B cell (primary cell): ENCODE measurements at regions not wholly inside any gene's neighbourhood (a gene's known extent, or its start where the extent isn't known, plus 50 kb on each side); places are given as distances from the start of the nearest gene placed in this dataset.

Source experiments
- ATAC-seq: fragments of 200-7000 bp; cut with Tn5 transposase; one replicate; pipeline ENCODE4 v1.10.0; 2021; ENCODE audit warnings: low read depth, mild to moderate bottlenecking, moderate number of reproducible peaks, moderate library complexity
- CTCF ChIA-PET: fragments of 350-600 bp; sonication (Branson Sonifier 250); formaldehyde crosslinking; loops from one replicate; lab custom pipeline; 2021; ENCODE audit warnings: antibody characterized with exemption, inconsistent platforms; lab: Charles Lee
- POLR2A ChIA-PET: fragments of 350-600 bp; sonication (Branson Sonifier 250); formaldehyde crosslinking; loops from one replicate; lab custom pipeline; 2021; ENCODE audit warnings: antibody characterized with exemption; lab: Charles Lee
- DNase-seq: peaks from one replicate; pipeline ENCODE4 v3.0.0; 2013
- H2AFZ ChIP-seq: 2 replicates; pipeline ENCODE4 v1.6.1; 2012; ENCODE audit warnings: mild to moderate bottlenecking, low read depth, low read length; ENCODE audit not compliant: insufficient read depth, poor library complexity, severe bottlenecking
- H3K27ac ChIP-seq, 2 donors: 1 replicate in 1 of 2; 2 replicates in 1 of 2; pipeline ENCODE4 v1.5.1; 2012 to 2013; ENCODE audit warnings: low read length in 2 of 2, mild to moderate bottlenecking in 2 of 2, moderate library complexity in 1 of 2
- H3K27me3 ChIP-seq, 4 experiments: fragments of 200-600 bp in 1 of 4; sonication (generic) in 1 of 4; replicated peaks in 1 of 4; 1 replicate in 2 of 4; 2 replicates in 2 of 4; pipeline versions ENCODE4 v1.6.1 to v1.7.0; 2013 to 2016; ENCODE audit warnings: low read length in 3 of 4, mild to moderate bottlenecking in 2 of 4, mixed read lengths in 1 of 4, moderate library complexity in 1 of 4; ENCODE audit not compliant: insufficient read depth in 4 of 4, control insufficient read depth in 3 of 4; ENCODE audit errors: control extremely low read depth in 1 of 4
- H3K36me3 ChIP-seq, 2 experiments: replicated peaks in 1 of 2; 1 replicate in 1 of 2; 2 replicates in 1 of 2; pipeline versions ENCODE4 v1.6.1 to v1.7.1; 2013; ENCODE audit warnings: low read length in 1 of 2; ENCODE audit not compliant: insufficient read depth in 2 of 2, control insufficient read depth in 1 of 2; ENCODE audit errors: control extremely low read depth in 1 of 2, extremely low read depth in 1 of 2
- H3K4me1 ChIP-seq, 2 donors: fragments of 200-600 bp in 1 of 2; sonication (generic) in 1 of 2; 1 replicate in 1 of 2; 2 replicates in 1 of 2; pipeline versions ENCODE4 v1.5.1 to v1.6.1; 2013 to 2017; ENCODE audit warnings: low read length in 2 of 2; ENCODE audit not compliant: control insufficient read depth in 2 of 2, insufficient read depth in 2 of 2
- H3K4me2 ChIP-seq: replicated peaks from 2 replicates; pipeline ENCODE3; 2012; ENCODE audit warnings: mild to moderate bottlenecking, low read depth, low read length; ENCODE audit not compliant: poor library complexity, severe bottlenecking
- H3K4me3 ChIP-seq, 5 experiments: fragments of 200-600 bp in 1 of 5; sonication (generic) in 1 of 5; 1 replicate in 3 of 5; 2 replicates in 2 of 5; pipeline versions ENCODE4 v1.5.1 to v1.7.0; 2011 to 2016; ENCODE audit warnings: low read length in 4 of 5, mild to moderate bottlenecking in 4 of 5, low read depth in 2 of 5, control low read depth in 1 of 5, moderate library complexity in 1 of 5; ENCODE audit not compliant: insufficient read depth in 1 of 5; ENCODE audit errors: control extremely low read depth in 1 of 5, extremely low read depth in 1 of 5
- H3K79me2 ChIP-seq: fragments of 200-600 bp; sonication (generic); one replicate; pipeline ENCODE4 v1.6.0; 2016; ENCODE audit warnings: low read length; ENCODE audit not compliant: control insufficient read depth, insufficient read depth
- H3K9ac ChIP-seq: fragments of 200-600 bp; sonication (generic); 2 replicates; pipeline ENCODE4 v1.6.1; 2017; ENCODE audit warnings: mild to moderate bottlenecking, low read length, moderate library complexity
- H3K9me3 ChIP-seq, 3 donors: one replicate each; pipeline versions ENCODE4 v1.6.1 to v1.7.1; 2013; ENCODE audit warnings: low read length in 2 of 3; ENCODE audit not compliant: control insufficient read depth in 2 of 3, insufficient read depth in 1 of 3; ENCODE audit errors: control extremely low read depth in 1 of 3
- H4K20me1 ChIP-seq: 2 replicates; pipeline ENCODE4 v1.6.0; 2012; ENCODE audit warnings: mild to moderate bottlenecking, low read length; ENCODE audit not compliant: insufficient read depth, control insufficient read depth, poor library complexity, severe bottlenecking
- H3K27ac Mint-ChIP-seq: one replicate; pipeline ENCODE4 v1.8.0; 2021; ENCODE audit warnings: mixed read lengths
- H3K27me3 Mint-ChIP-seq: one replicate; pipeline ENCODE4 v1.8.0; 2021; ENCODE audit warnings: mixed read lengths
- H3K4me1 Mint-ChIP-seq: one replicate; pipeline ENCODE4 v1.8.0; 2021; ENCODE audit warnings: mixed read lengths
- H3K4me3 Mint-ChIP-seq: one replicate; pipeline ENCODE4 v1.8.0; 2021; ENCODE audit warnings: mixed read lengths
- H3K9me3 Mint-ChIP-seq: one replicate; pipeline ENCODE4 v1.8.0; 2022; ENCODE audit warnings: mixed read lengths; ENCODE audit not compliant: insufficient read depth
- EZH2 ChIP-seq: IDR thresholded peaks from 2 replicates; pipeline ENCODE4 v1.6.1; 2012; ENCODE audit warnings: borderline replicate concordance, low read depth, mild to moderate bottlenecking, moderate library complexity, low read length; ENCODE audit not compliant: insufficient read depth, poor library complexity, severe bottlenecking
- WGBS: methylation state at CpG from one replicate; pipeline ENCODE4 v1.1.5; 2013; ENCODE audit warnings: missing lambda C conversion rate; ENCODE audit not compliant: insufficient coverage; 5-methylcytosine and 5-hydroxymethylcytosine counted together
- intact Hi-C: fragments of 100-400 bp; cut with micrococcal nuclease; formaldehyde crosslinking; loops from one replicate; pipeline ENCODE4 v1.10.0; 2022
- TF ChIP-seq, protein P1 (sequence below): fragments of 200-600 bp; IDR thresholded peaks from one replicate; pipeline ENCODE4 v1.8.0; 2022; ENCODE audit warnings: antibody characterized with exemption, mild to moderate bottlenecking

DNA sequence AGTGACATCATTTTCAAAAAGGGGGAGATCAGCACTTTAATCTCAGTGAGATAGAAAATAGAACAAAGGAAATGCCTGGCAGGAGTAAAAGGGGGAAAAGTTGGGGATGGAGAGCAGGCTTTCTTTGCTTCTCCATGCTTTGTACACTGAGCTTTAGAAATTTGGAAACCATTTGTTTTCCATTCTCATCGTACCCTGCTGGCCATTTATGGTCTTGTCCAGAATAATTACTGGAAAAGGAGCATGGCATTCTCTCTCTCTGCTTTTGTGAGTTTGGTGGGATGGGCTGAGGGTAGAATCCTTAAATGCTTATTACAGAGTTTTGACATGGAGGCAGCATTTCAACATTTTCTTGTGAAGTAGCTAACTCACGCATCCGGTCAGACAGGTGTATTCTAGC is 104.4 kb upstream of the FLRT2 start:
- no peak for ATAC-seq
- Mint-ChIP-seq H3K9me3 (peaks cover 4% of the 10 kb centered on the region), H3K27me3 (no peaks in the 10 kb centered on the region), H3K27ac (no peak overlapping the region), H3K4me1 (no peaks in the 10 kb centered on the region), H3K4me3 (no peak overlapping the region)
- Histone ChIP-seq H3K27me3 (no peaks in the 10 kb centered on the region), H3K79me2 (no peaks in the 10 kb centered on the region), H3K27ac (no peak overlapping the region), H3K4me3 (no peak overlapping the region), H3K9me3 (peaks cover 0 to 7% (median 0%) of the 10 kb centered on the region in 3 donors), H2AFZ (no peak overlapping the region), H3K36me3 (no peaks in the 10 kb centered on the region), H3K9ac (no peak overlapping the region), H3K4me1 (no peaks in the 10 kb centered on the region), H3K4me2 (no peak overlapping the region), H4K20me1 (no peaks in the 10 kb centered on the region)
- intact Hi-C loops: no loop called here
- TF ChIP-seq EZH2: no peak
- TF ChIP-seq, protein P1, sequence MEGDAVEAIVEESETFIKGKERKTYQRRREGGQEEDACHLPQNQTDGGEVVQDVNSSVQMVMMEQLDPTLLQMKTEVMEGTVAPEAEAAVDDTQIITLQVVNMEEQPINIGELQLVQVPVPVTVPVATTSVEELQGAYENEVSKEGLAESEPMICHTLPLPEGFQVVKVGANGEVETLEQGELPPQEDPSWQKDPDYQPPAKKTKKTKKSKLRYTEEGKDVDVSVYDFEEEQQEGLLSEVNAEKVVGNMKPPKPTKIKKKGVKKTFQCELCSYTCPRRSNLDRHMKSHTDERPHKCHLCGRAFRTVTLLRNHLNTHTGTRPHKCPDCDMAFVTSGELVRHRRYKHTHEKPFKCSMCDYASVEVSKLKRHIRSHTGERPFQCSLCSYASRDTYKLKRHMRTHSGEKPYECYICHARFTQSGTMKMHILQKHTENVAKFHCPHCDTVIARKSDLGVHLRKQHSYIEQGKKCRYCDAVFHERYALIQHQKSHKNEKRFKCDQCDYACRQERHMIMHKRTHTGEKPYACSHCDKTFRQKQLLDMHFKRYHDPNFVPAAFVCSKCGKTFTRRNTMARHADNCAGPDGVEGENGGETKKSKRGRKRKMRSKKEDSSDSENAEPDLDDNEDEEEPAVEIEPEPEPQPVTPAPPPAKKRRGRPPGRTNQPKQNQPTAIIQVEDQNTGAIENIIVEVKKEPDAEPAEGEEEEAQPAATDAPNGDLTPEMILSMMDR: no peak
- 95% methylated on average over 3 of the region's 3 CpGs for WGBS
- ChIA-PET POLR2A (no interaction called here), CTCF (no interaction called here)
- no peak for DNase-seq

DNA sequence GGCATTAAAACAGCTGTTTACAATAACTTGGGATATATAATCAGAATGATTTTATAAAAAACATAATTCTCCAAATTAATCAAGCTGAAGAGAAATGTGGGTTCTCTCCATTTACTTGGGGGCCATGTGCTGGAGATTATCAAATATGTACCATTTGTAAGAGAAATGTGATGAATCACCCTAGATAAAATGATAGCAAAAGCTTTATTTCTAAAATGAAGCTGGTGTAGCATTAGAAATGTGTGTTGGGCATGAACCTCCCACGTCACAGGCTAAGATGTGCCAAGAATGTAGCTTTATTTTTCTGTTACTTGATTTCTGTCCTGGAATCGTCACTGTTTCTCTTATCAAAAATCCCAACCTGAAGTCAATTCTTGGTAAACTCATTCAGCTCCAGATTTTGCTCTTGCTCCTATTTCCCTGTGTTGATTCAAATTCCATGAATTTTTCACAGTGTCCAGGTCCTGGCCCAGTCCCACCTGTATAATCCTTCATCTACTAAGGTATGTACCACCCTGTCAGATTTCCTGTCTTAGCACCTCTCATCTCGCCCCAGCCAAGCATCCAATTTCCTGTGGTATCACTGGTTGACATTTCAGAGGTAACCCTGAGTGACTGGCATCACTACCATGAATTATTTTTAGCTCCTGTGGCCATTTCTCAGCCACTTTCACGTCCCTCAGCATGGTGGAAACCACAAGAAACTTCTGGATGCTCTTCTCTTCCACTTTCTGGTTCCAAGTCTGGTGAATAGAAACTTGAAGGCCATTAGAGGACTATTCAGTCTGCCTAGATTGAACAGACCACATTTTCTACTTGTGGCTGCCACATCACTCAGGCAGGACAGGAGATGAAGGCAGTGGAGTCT is 103.6 kb upstream of the FLRT2 start:
- Mint-ChIP-seq H3K9me3 (peaks cover 4% of the 10 kb centered on the region), H3K4me1 (no peaks in the 10 kb centered on the region), H3K27me3 (no peaks in the 10 kb centered on the region), H3K27ac (no peak overlapping the region), H3K4me3 (no peak overlapping the region)
- DNase-seq (no peak), ATAC-seq (no peak)
- no peaks in the 10 kb centered on the region for H3K4me1 ChIP-seq
- H3K4me3 ChIP-seq: no peak overlapping the region
- no peaks in the 10 kb centered on the region for H4K20me1 ChIP-seq
- no peak overlapping the region for H3K4me2 ChIP-seq
- no peak overlapping the region for H2AFZ ChIP-seq
- no peak overlapping the region for H3K27ac ChIP-seq
- H3K79me2 ChIP-seq: no peaks in the 10 kb centered on the region
- H3K9ac ChIP-seq: no peak overlapping the region
- H3K27me3 ChIP-seq: no peaks in the 10 kb centered on the region
- H3K36me3 ChIP-seq: no peaks in the 10 kb centered on the region
- WGBS: 70% methylated on average over 3 of the region's 4 CpGs
- peaks cover 0 to 7% (median 0%) of the 10 kb centered on the region in 3 donors for H3K9me3 ChIP-seq
- intact Hi-C loops: no loop called here
- ChIA-PET CTCF (no interaction called here), POLR2A (no interaction called here)
- TF ChIP-seq, protein P1: no peak
- no peak for TF ChIP-seq EZH2
